Mesendoderm (in vitro differentiated cells): ENCODE measurements at regions not wholly inside any gene's neighbourhood (a gene's known extent, or its start where the extent isn't known, plus 50 kb on each side); places are given as distances from the start of the nearest gene placed in this dataset.

Source experiments
- DNase-seq: peaks from one replicate; pipeline ENCODE4 v3.0.0; 2013
- H2AK5ac ChIP-seq: 2 replicates; pipeline ENCODE4 v1.6.1; 2013; ENCODE audit warnings: low read length, inconsistent platforms
- H2BK120ac ChIP-seq: 2 replicates; pipeline ENCODE4 v1.6.1; 2013; ENCODE audit warnings: low read depth, mild to moderate bottlenecking, low read length, moderate library complexity, mixed read lengths
- H2BK15ac ChIP-seq: replicated peaks from 2 replicates; pipeline ENCODE4 v1.6.1; 2013; ENCODE audit warnings: low read depth, mild to moderate bottlenecking, moderate library complexity
- H2BK5ac ChIP-seq: 2 replicates; pipeline ENCODE4 v1.6.1; 2013; ENCODE audit warnings: low read length, inconsistent platforms
- H3K18ac ChIP-seq: 2 replicates; pipeline ENCODE4 v1.6.1; 2013; ENCODE audit warnings: mild to moderate bottlenecking, low read length, mixed read lengths
- H3K23ac ChIP-seq: one replicate; pipeline ENCODE4 v1.6.1; 2013; ENCODE audit warnings: low read length
- H3K27ac ChIP-seq: 2 replicates; pipeline ENCODE4 v1.5.1; 2013; ENCODE audit warnings: low read depth, mild to moderate bottlenecking, inconsistent platforms, low read length, moderate library complexity
- H3K27me3 ChIP-seq: 2 replicates; pipeline ENCODE4 v1.6.1; 2013; ENCODE audit warnings: low read length, control low read depth, mild to moderate bottlenecking, inconsistent platforms; ENCODE audit not compliant: insufficient read depth, poor library complexity
- H3K36me3 ChIP-seq: 2 replicates; pipeline ENCODE4 v1.6.1; 2013; ENCODE audit warnings: low read length, inconsistent platforms; ENCODE audit not compliant: control insufficient read depth, insufficient read depth
- H3K4ac ChIP-seq: one replicate; pipeline ENCODE4 v1.6.1; 2013; ENCODE audit warnings: low read depth, mild to moderate bottlenecking, low read length, moderate library complexity
- H3K4me1 ChIP-seq: 2 replicates; pipeline ENCODE4 v1.6.1; 2013; ENCODE audit warnings: low read depth, low read length, inconsistent platforms; ENCODE audit not compliant: control insufficient read depth
- H3K4me2 ChIP-seq: 2 replicates; pipeline ENCODE4 v1.6.1; 2013; ENCODE audit warnings: low read length
- H3K4me3 ChIP-seq: 2 replicates; pipeline ENCODE4 v1.5.1; 2013; ENCODE audit warnings: mild to moderate bottlenecking, low read length
- H3K56ac ChIP-seq: one replicate; pipeline ENCODE4 v1.6.1; 2013; ENCODE audit warnings: low read length
- H3K79me1 ChIP-seq: 2 replicates; pipeline ENCODE4 v1.6.1; 2013; ENCODE audit warnings: low read length, inconsistent platforms
- H3K79me2 ChIP-seq: 2 replicates; pipeline ENCODE4 v1.6.1; 2013; ENCODE audit warnings: mild to moderate bottlenecking, low read length; ENCODE audit not compliant: control insufficient read depth, insufficient read depth
- H3K9ac ChIP-seq: 2 replicates; pipeline ENCODE4 v1.6.1; 2013; ENCODE audit warnings: low read length, inconsistent platforms
- H4K5ac ChIP-seq: one replicate; pipeline ENCODE4 v1.6.1; 2013; ENCODE audit warnings: low read length
- H4K8ac ChIP-seq: one replicate; pipeline ENCODE4 v1.6.1; 2013; ENCODE audit warnings: low read depth, mild to moderate bottlenecking, control low read depth, low read length, moderate library complexity
- WGBS: extraction: QIAGEN DNeasy Blood & Tissue Kit; methylation state at CpG from one replicate; pipeline ENCODE4 v1.1.7; 2013; ENCODE audit warnings: low lambda C conversion rate, missing lambda C conversion rate; ENCODE audit not compliant: insufficient coverage; ENCODE audit errors: extremely low coverage; 5-methylcytosine and 5-hydroxymethylcytosine counted together

GRCh38 chr2:125296742-125297141, 1271.7 kb downstream of the CNTNAP5 start:
- H3K4me2 ChIP-seq = no peak overlapping the region
- no peak overlapping the region for H3K23ac ChIP-seq
- H2BK120ac ChIP-seq = no peak overlapping the region
- H3K56ac ChIP-seq = no peak overlapping the region
- H4K8ac ChIP-seq = no peak overlapping the region
- no peak overlapping the region for H3K18ac ChIP-seq
- H3K4ac ChIP-seq = no peak overlapping the region
- H3K9ac ChIP-seq = no peak overlapping the region
- H4K5ac ChIP-seq = no peak overlapping the region
- H3K4me3 ChIP-seq = no peak overlapping the region
- H3K27me3 ChIP-seq = no peaks in the 10 kb centered on the region
- H3K36me3 ChIP-seq = no peaks in the 10 kb centered on the region
- peak; percentile 24 for DNase-seq
- no peak overlapping the region for H2BK5ac ChIP-seq
- H3K79me2 ChIP-seq = no peaks in the 10 kb centered on the region
- no peaks in the 10 kb centered on the region for H3K4me1 ChIP-seq
- no peaks in the 10 kb centered on the region for H3K79me1 ChIP-seq
- H2AK5ac ChIP-seq = no peak overlapping the region
- H3K27ac ChIP-seq = no peak overlapping the region
- no peak overlapping the region for H2BK15ac ChIP-seq
- WGBS = no CpG with 5 or more reads among the region's 5 CpGs

- H2BK5ac ChIP-seq = no peak overlapping the region
- no peaks in the 10 kb centered on the region for H3K36me3 ChIP-seq
- H3K79me2 ChIP-seq = no peaks in the 10 kb centered on the region
- H3K18ac ChIP-seq = no peak overlapping the region
- H3K4me1 ChIP-seq = no peaks in the 10 kb centered on the region
- H3K23ac ChIP-seq = no peak overlapping the region
- no peak overlapping the region for H2BK120ac ChIP-seq
- no peak overlapping the region for H2AK5ac ChIP-seq
- H3K4me2 ChIP-seq = no peak overlapping the region
- no peak overlapping the region for H3K9ac ChIP-seq
- H4K8ac ChIP-seq = no peak overlapping the region
- H4K5ac ChIP-seq = no peak overlapping the region
- H2BK15ac ChIP-seq = no peak overlapping the region
- no CpG with 5 or more reads among the region's 6 CpGs for WGBS
- no peaks in the 10 kb centered on the region for H3K79me1 ChIP-seq
- DNase-seq = no peak
- H3K4ac ChIP-seq = no peak overlapping the region
- no peak overlapping the region for H3K56ac ChIP-seq
- H3K27me3 ChIP-seq = no peaks in the 10 kb centered on the region
- no peak overlapping the region for H3K4me3 ChIP-seq
- no peak overlapping the region for H3K27ac ChIP-seq
These were observed 1285.7 kb downstream of the CNTNAP5 start for GRCh38 chr2:125310657-125311364.

GRCh38 chr2:125312342-125312741, 1287.3 kb downstream of the CNTNAP5 start:
- no peak overlapping the region for H3K56ac ChIP-seq
- no peak overlapping the region for H3K4me3 ChIP-seq
- no peak overlapping the region for H3K9ac ChIP-seq
- H3K4me2 ChIP-seq = no peak overlapping the region
- WGBS = no CpG with 5 or more reads among the region's 17 CpGs
- H3K27me3 ChIP-seq = no peaks in the 10 kb centered on the region
- H3K4me1 ChIP-seq = no peaks in the 10 kb centered on the region
- no peak overlapping the region for H2BK120ac ChIP-seq
- no peaks in the 10 kb centered on the region for H3K79me1 ChIP-seq
- no peak for DNase-seq
- no peaks in the 10 kb centered on the region for H3K36me3 ChIP-seq
- H3K18ac ChIP-seq = no peak overlapping the region
- H3K79me2 ChIP-seq = no peaks in the 10 kb centered on the region
- H3K23ac ChIP-seq = no peak overlapping the region
- no peak overlapping the region for H4K5ac ChIP-seq
- H2BK5ac ChIP-seq = no peak overlapping the region
- H2AK5ac ChIP-seq = no peak overlapping the region
- H2BK15ac ChIP-seq = no peak overlapping the region
- no peak overlapping the region for H3K4ac ChIP-seq
- H4K8ac ChIP-seq = no peak overlapping the region
- H3K27ac ChIP-seq = no peak overlapping the region

- no peak overlapping the region for H3K4me3 ChIP-seq
- no peak overlapping the region for H2BK120ac ChIP-seq
- H3K79me1 ChIP-seq = no peaks in the 10 kb centered on the region
- no peaks in the 10 kb centered on the region for H3K36me3 ChIP-seq
- WGBS = no CpG with 5 or more reads among the region's 1 CpG
- H3K27ac ChIP-seq = no peak overlapping the region
- no peak overlapping the region for H3K23ac ChIP-seq
- no peak overlapping the region for H2BK5ac ChIP-seq
- H2AK5ac ChIP-seq = no peak overlapping the region
- no peak overlapping the region for H3K56ac ChIP-seq
- no peaks in the 10 kb centered on the region for H3K4me1 ChIP-seq
- H3K4ac ChIP-seq = no peak overlapping the region
- no peak overlapping the region for H3K9ac ChIP-seq
- H3K18ac ChIP-seq = no peak overlapping the region
- H4K8ac ChIP-seq = no peak overlapping the region
- no peak overlapping the region for H2BK15ac ChIP-seq
- no peak overlapping the region for H3K4me2 ChIP-seq
- H3K27me3 ChIP-seq = no peaks in the 10 kb centered on the region
- H4K5ac ChIP-seq = no peak overlapping the region
- H3K79me2 ChIP-seq = no peaks in the 10 kb centered on the region
- peak; percentile 30 for DNase-seq
These were observed 1288.7 kb downstream of the CNTNAP5 start for GRCh38 chr2:125313806-125314205.

GRCh38 chr2:125318740-125319139, 1293.7 kb downstream of the CNTNAP5 start:
- H2AK5ac ChIP-seq = no peak overlapping the region
- no peak overlapping the region for H3K4me2 ChIP-seq
- H3K23ac ChIP-seq = no peak overlapping the region
- H2BK15ac ChIP-seq = no peak overlapping the region
- WGBS = no CpG with 5 or more reads among the region's 2 CpGs
- H3K79me1 ChIP-seq = no peaks in the 10 kb centered on the region
- no peak overlapping the region for H3K4ac ChIP-seq
- H2BK5ac ChIP-seq = no peak overlapping the region
- H3K36me3 ChIP-seq = no peaks in the 10 kb centered on the region
- no peaks in the 10 kb centered on the region for H3K27me3 ChIP-seq
- no peak overlapping the region for H3K56ac ChIP-seq
- H3K4me1 ChIP-seq = no peaks in the 10 kb centered on the region
- no peaks in the 10 kb centered on the region for H3K79me2 ChIP-seq
- H3K27ac ChIP-seq = no peak overlapping the region
- no peak overlapping the region for H4K5ac ChIP-seq
- no peak overlapping the region for H2BK120ac ChIP-seq
- no peak overlapping the region for H3K18ac ChIP-seq
- no peak overlapping the region for H3K9ac ChIP-seq
- H3K4me3 ChIP-seq = no peak overlapping the region
- no peak overlapping the region for H4K8ac ChIP-seq
- no peak for DNase-seq

GRCh38 chr2:125324273-125324672, 1299.2 kb downstream of the CNTNAP5 start:
- Histone ChIP-seq H3K4me1 (no peaks in the 10 kb centered on the region), H3K4me2 (no peak overlapping the region), H3K27me3 (no peaks in the 10 kb centered on the region), H3K36me3 (no peaks in the 10 kb centered on the region), H3K18ac (no peak overlapping the region), H2AK5ac (no peak overlapping the region), H3K23ac (no peak overlapping the region), H3K4ac (no peak overlapping the region), H3K56ac (no peak overlapping the region), H3K27ac (no peak overlapping the region), H4K5ac (no peak overlapping the region), H2BK5ac (no peak overlapping the region), H3K79me2 (no peaks in the 10 kb centered on the region), H2BK120ac (no peak overlapping the region), H3K79me1 (no peaks in the 10 kb centered on the region), H3K9ac (no peak overlapping the region), H4K8ac (no peak overlapping the region), H2BK15ac (no peak overlapping the region), H3K4me3 (no peak overlapping the region)
- no peak for DNase-seq
